Esophagus muscularis mucosa (tissue), 4 donors: ENCODE measurements at regions not wholly inside any gene's neighbourhood (a gene's known extent, or its start where the extent isn't known, plus 50 kb on each side); places are given as distances from the start of the nearest gene placed in this dataset.

ENCODE experiments used
- CTCF ChIP-seq, 3 experiments: fragments of 200-600 bp in 2 of 3; fragments of 450-650 bp in 1 of 3; sonication (generic) in 2 of 3; IDR thresholded peaks; one replicate each; pipeline ENCODE4 v1.5.1; 2017 to 2019; ENCODE audit warnings: antibody characterized with exemption in 3 of 3, mild to moderate bottlenecking in 2 of 3, moderate library complexity in 1 of 3
- EP300 ChIP-seq: sonication (generic); formaldehyde crosslinking; IDR thresholded peaks from one replicate; pipeline ENCODE4 v1.6.1; 2017; ENCODE audit warnings: antibody characterized with exemption
- POLR2A ChIP-seq: fragments of 450-650 bp; IDR thresholded peaks from one replicate; pipeline ENCODE4 v1.6.1; 2017; ENCODE audit warnings: antibody characterized with exemption, moderate library complexity, mild to moderate bottlenecking, low read depth

- TF ChIP-seq CTCF (IDR thresholded peaks at IDR 0.05) (no peak), POLR2A (no peak), EP300 (no peak)
Measured at GRCh38 chr21:31480228-31480627, 136.2 kb upstream of the TIAM1 start.
